ENCODE measurements at regions not wholly inside any gene's neighbourhood (a gene's known extent, or its start where the extent isn't known, plus 50 kb on each side); places are given as distances from the start of the nearest gene placed in this dataset.

GRCh38 chr4:131499141-131499873, 1649.8 kb upstream of the PCDH10 start:
- TF ChIP-seq CTCF (tag by site-specific recombination; IDR thresholded peaks at IDR 0.05) (no peak), ZNF24 (tag by site-specific recombination; IDR thresholded peaks at IDR 0.05) (no peak), RBAK (tag by site-specific recombination; IDR thresholded peaks at IDR 0.05) (no peak), ZNF76 (tag by site-specific recombination; IDR thresholded peaks at IDR 0.05; ENCODE audit: borderline replicate concordance, low read depth) (no peak), SP2 (tag by site-specific recombination; IDR thresholded peaks at IDR 0.05) (no peak), ZNF239 (tag by site-specific recombination; IDR thresholded peaks at IDR 0.05) (no peak)

Data from HEK293 (cell line).